ENCODE measurements at regions not wholly inside any gene's neighbourhood (a gene's known extent, or its start where the extent isn't known, plus 50 kb on each side); places are given as distances from the start of the nearest gene placed in this dataset.

DNA sequence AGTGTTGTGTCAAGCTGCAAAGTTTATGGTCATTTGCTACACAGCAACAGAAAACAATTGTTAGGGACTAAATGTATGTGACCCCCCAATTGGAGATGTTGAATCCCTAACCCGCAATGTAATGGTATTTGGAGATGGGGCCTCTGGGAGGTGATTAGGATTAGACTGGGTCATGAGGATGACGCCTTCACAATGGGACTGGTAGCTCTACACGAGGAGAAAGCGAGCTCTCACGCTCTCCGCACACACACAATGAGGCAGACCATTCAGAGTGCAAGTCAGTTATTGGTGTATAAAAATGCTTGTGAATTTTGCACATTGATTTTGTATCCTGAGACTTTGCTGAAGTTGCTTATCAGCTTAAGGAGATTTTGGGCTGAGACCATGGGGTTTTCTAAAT lies 116.9 kb upstream of the NSMCE3 start:
- no peak overlapping the region for H3K4me2 ChIP-seq
- H3K9me3 ChIP-seq (replicated peaks in 1 of 11): no peaks in the 10 kb centered on the region
- peaks cover 12 to 31% (median 16%) of the 10 kb centered on the region in 10 experiments for H3K4me1 ChIP-seq
- TF ChIP-seq Cebpa-rat (IDR thresholded peaks at IDR 0.05): no peak
- H3K36me3 ChIP-seq: no peaks in the 10 kb centered on the region
- no peak overlapping the region for H3K27ac ChIP-seq
- H3K4me3 ChIP-seq: no peak overlapping the region
- no peaks in the 10 kb centered on the region for H3K27me3 ChIP-seq
- no peak overlapping the region for H3K9ac ChIP-seq
- H4K20me1 ChIP-seq: no peaks in the 10 kb centered on the region

DNA sequence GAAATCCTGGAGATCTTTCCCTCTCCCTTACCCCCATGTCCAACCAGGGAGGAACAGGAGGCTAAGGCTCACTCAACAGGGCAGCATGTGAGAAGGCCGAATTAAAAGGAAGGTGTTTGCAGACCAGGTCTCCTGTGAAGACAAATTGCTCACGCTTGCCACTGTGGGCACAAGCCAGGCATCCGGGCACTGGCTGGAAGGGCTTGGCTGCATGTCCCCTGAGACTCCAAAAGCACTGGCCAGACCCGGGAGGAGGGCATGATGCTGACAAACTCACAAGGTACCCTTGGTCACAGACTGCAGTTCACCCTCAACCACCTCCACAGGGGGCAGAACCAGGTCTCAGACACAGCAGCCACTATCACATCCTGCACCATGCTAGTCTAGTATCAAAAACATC lies 113.7 kb upstream of the NSMCE3 start:
- H3K4me1 ChIP-seq: peaks cover 12 to 31% (median 16%) of the 10 kb centered on the region in 10 experiments
- peak overlapping the region in 10 of 11 experiments; percentile 32 to 88 (median 68); a peak in 19 of 22 replicates for H3K4me2 ChIP-seq
- no peak overlapping the region for H3K27ac ChIP-seq
- H3K27me3 ChIP-seq: no peaks in the 10 kb centered on the region
- H3K4me3 ChIP-seq: no peak overlapping the region
- no peaks in the 10 kb centered on the region for H4K20me1 ChIP-seq
- no peaks in the 10 kb centered on the region for H3K9me3 ChIP-seq (replicated peaks in 1 of 11)
- no peaks in the 10 kb centered on the region for H3K36me3 ChIP-seq
- TF ChIP-seq Cebpa-rat (IDR thresholded peaks at IDR 0.05): no peak
- no peak overlapping the region for H3K9ac ChIP-seq

DNA sequence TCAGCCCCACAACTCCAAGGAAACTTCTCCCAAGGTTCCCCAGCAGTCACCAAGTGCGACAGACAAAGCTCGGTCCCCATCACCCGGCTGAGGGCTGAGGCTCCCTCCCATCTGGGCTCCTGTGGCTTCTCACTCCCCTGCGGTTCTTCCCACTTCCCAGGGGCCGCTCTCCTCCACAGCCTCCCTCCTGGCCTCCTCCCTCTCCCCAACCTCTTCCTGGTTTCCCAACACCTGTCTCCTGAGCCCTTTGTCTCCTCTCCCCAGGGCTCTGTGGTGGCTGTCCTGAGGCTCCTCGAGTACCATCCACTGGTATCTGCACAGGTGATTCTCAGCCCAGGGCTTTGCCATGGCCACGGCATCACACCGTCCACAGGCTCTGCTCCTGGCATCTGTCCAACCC lies 113.2 kb upstream of the NSMCE3 start:
- peak overlapping the region in 1 of 11 experiments; percentile 33; a peak in 1 of 22 replicates for H3K9ac ChIP-seq
- H3K4me2 ChIP-seq: peak overlapping the region; percentile 32 to 88 (median 67)
- peaks cover 12 to 31% (median 16%) of the 10 kb centered on the region in 10 experiments for H3K4me1 ChIP-seq
- no peaks in the 10 kb centered on the region for H4K20me1 ChIP-seq
- no peak overlapping the region for H3K27ac ChIP-seq
- no peaks in the 10 kb centered on the region for H3K9me3 ChIP-seq (replicated peaks in 1 of 11)
- H3K27me3 ChIP-seq: no peaks in the 10 kb centered on the region
- no peaks in the 10 kb centered on the region for H3K36me3 ChIP-seq
- no peak for TF ChIP-seq Cebpa-rat (IDR thresholded peaks at IDR 0.05)
- H3K4me3 ChIP-seq: peak overlapping the region in 1 of 10 experiments; percentile 28; a peak in 1 of 20 replicates

DNA sequence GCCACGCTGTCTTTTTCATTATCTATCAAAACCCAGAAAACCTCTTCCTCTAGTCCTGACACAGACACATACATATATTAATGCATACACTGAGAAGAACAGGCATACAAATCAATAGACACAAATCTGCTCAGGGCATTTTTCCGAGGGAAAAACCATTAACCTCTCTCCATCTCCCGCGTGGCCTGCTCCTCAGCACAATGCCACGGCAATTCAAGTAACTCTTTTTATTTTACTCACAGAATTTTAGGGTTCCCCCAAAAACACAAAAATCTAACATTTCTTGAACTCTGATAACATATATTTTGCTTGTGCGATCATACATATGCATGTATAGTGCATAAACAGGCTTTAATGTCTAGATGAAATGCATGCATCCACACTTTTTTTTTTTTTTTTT lies 110.8 kb upstream of the NSMCE3 start:
- Histone ChIP-seq H4K20me1 (no peaks in the 10 kb centered on the region), H3K27me3 (no peaks in the 10 kb centered on the region)
- no peak for TF ChIP-seq Cebpa-rat (IDR thresholded peaks at IDR 0.05)

DNA sequence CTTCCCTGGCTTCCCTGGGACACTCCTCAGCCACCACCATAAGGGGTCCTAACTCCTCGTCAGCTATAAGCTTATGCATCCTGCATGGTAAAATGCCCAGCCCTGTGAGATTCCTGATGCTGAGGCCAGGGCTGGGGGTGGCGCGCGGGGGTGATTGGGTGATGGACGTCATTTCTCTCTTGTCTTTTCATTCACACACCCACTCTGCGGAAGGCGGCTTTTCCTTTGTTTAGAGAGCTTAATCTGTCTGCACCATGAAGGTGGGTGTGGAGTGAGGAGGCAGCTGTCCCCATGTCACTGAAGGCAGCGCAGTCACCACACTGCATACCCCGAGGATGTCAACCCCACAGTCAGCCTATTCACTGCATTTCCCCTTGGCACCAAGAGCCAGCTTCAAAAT lies 110.0 kb upstream of the NSMCE3 start:
- Histone ChIP-seq H3K9me3 (replicated peaks in 1 of 11) (no peaks in the 10 kb centered on the region), H3K36me3 (no peaks in the 10 kb centered on the region), H3K27me3 (no peaks in the 10 kb centered on the region), H3K27ac (no peak overlapping the region), H4K20me1 (no peaks in the 10 kb centered on the region), H3K4me3 (no peak overlapping the region), H3K9ac (no peak overlapping the region), H3K4me2 (no peak overlapping the region), H3K4me1 (peaks cover 12 to 26% (median 17%) of the 10 kb centered on the region in 10 experiments)
- no peak for TF ChIP-seq Cebpa-rat (IDR thresholded peaks at IDR 0.05)

More for the DNA sequence above, 110.8 kb upstream of the NSMCE3 start:
- Histone ChIP-seq H3K9ac (no peak overlapping the region), H3K9me3 (replicated peaks in 1 of 11) (no peaks in the 10 kb centered on the region), H3K36me3 (no peaks in the 10 kb centered on the region), H3K4me2 (no peak overlapping the region), H3K4me1 (peaks cover 12 to 26% (median 17%) of the 10 kb centered on the region in 10 experiments), H3K4me3 (no peak overlapping the region), H3K27ac (no peak overlapping the region)

DNA sequence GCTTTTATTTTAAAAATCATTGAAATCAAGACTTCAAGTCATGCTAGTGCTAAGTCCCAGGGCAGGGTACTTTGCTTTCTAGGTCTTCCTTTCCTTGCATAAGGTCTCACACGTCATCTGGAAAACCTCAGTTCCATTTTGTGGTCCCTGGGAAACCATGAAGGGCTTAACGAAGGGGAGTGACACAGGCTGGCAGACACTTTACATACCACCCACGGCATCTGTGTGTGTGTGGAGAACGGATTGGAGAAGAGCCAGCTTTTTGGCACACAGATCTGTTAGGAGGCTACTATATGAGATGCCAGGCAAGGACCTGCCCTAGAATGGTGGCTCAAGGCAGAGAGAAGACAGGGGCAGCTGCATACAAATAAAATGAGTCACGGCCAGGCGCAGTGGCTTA lies 107.5 kb upstream of the NSMCE3 start:
- H3K27ac ChIP-seq: no peak overlapping the region
- H4K20me1 ChIP-seq: no peaks in the 10 kb centered on the region
- TF ChIP-seq Cebpa-rat (IDR thresholded peaks at IDR 0.05): no peak
- H3K36me3 ChIP-seq: no peaks in the 10 kb centered on the region
- no peaks in the 10 kb centered on the region for H3K9me3 ChIP-seq (replicated peaks in 1 of 11)
- H3K4me2 ChIP-seq: no peak overlapping the region
- H3K9ac ChIP-seq: no peak overlapping the region
- H3K4me3 ChIP-seq: no peak overlapping the region
- H3K4me1 ChIP-seq: peaks cover 1 to 7% (median 3%) of the 10 kb centered on the region in 10 experiments; a peak in 18 of 20 replicates
- no peaks in the 10 kb centered on the region for H3K27me3 ChIP-seq

DNA sequence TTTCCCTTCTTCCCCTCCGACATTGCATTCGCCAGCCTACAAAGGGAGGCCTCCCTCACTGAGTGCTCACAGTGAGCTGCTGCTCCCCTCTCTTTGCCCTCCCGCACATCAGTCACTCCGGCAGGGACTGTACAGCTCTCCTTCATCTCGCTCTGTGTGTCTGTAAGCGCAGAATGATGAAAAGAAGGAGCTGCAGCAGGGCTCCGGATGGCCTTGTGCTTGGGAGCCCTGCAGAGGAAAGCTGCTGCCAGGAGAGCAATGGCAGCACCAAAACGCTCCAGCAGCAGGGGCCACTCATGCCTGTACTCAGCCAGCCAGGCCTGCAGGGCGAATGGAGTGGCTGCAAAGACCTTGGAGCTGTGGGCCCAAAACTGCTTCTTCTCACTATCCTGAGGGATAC lies 107.0 kb upstream of the NSMCE3 start:
- H3K9ac ChIP-seq: no peak overlapping the region
- H3K4me3 ChIP-seq: no peak overlapping the region
- H3K4me1 ChIP-seq: peaks cover 0 to 4% (median 0%) of the 10 kb centered on the region in 10 experiments; a peak in 2 of 20 replicates
- H3K27me3 ChIP-seq: no peaks in the 10 kb centered on the region
- no peaks in the 10 kb centered on the region for H3K36me3 ChIP-seq
- H3K9me3 ChIP-seq (replicated peaks in 1 of 11): no peaks in the 10 kb centered on the region
- TF ChIP-seq Cebpa-rat (IDR thresholded peaks at IDR 0.05): no peak
- no peak overlapping the region for H3K4me2 ChIP-seq
- no peaks in the 10 kb centered on the region for H4K20me1 ChIP-seq
- H3K27ac ChIP-seq: no peak overlapping the region

DNA sequence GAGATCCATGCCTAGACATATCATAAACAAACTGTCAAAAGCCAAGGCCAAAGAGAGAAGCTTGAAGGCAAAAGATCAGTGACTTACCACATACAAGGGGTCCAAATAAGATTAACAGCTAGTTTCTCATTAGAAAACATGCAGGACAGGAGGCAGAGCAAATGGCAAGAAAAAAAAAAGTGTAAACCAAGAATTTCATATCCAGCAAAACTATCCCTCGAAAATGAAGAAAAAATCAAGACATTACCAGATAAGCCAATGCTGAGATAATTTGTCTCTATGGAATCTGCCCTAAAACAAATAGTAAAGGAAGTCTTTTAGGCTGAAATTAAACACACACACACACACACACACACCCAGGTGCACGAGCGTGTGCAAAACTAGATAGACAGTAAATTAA lies 99.6 kb upstream of the NSMCE3 start:
- H3K4me3 ChIP-seq: no peak overlapping the region
- H3K9ac ChIP-seq: no peak overlapping the region
- H3K36me3 ChIP-seq: no peaks in the 10 kb centered on the region
- H3K9me3 ChIP-seq (replicated peaks in 1 of 11): peaks cover 16 to 34% (median 28%) of the 10 kb centered on the region in 11 experiments
- H3K27ac ChIP-seq: no peak overlapping the region
- TF ChIP-seq Cebpa-rat (IDR thresholded peaks at IDR 0.05): no peak
- no peak overlapping the region for H3K4me2 ChIP-seq
- H3K4me1 ChIP-seq: no peaks in the 10 kb centered on the region
- H3K27me3 ChIP-seq: no peaks in the 10 kb centered on the region
- no peaks in the 10 kb centered on the region for H4K20me1 ChIP-seq

DNA sequence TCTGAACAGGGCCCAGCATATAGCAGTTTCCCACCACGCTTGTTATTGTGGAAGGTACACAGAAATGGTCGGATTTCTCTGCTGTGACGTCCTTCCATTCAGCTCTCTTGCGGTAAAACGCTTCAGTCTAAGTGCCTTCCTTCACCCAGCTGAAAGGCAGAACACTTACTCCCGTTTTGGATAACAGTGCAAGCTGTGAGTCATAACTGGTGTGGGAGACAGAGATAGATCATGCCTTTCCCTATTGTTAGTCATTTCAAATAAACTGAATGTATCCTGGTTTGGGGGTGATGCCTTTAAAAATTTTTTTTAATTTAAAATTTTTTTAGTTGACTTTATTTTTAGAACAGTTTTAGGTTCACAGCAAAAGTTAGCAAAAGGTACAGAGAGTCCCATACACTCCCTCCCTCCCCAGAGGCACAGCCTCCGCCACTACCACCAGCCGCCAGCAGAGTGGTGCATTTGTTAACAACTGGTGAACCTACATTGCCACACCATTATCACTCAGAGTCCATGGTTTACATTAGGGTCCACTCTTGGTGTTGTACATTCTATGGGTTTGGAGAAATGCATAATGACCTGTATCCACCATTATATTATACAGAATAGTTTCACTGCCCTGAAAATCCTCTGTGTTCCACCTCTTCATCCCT lies 94.9 kb upstream of the NSMCE3 start:
- no peak for TF ChIP-seq Cebpa-rat (IDR thresholded peaks at IDR 0.05)
- Histone ChIP-seq H3K27ac (no peak overlapping the region), H3K4me3 (no peak overlapping the region), H3K27me3 (no peaks in the 10 kb centered on the region), H3K9me3 (replicated peaks in 1 of 11) (peaks cover 12 to 26% (median 22%) of the 10 kb centered on the region in 11 experiments), H3K36me3 (no peaks in the 10 kb centered on the region), H3K4me1 (no peaks in the 10 kb centered on the region), H3K4me2 (no peak overlapping the region), H3K9ac (no peak overlapping the region), H4K20me1 (no peaks in the 10 kb centered on the region)

DNA sequence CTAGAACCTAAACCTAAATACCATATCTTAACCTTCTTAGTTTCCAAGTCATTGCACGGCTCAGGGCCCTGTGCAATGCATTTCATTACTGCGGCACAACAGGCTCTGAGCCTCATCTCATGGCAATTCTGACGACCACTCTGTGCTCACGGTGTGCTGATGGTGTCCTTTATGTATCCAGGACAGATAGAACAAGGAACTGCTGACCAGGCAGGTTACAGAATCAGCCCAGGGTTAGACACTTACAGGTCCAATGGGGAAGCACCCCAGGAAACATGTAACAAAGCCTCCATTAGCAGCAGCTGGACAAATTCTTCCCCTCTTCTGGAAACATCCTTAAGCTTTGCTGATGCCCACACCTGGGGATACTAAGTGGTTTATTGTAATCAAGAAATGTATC lies 91.9 kb upstream of the NSMCE3 start:
- no peaks in the 10 kb centered on the region for H4K20me1 ChIP-seq
- no peak overlapping the region for H3K9ac ChIP-seq
- no peak overlapping the region for H3K4me3 ChIP-seq
- H3K9me3 ChIP-seq (replicated peaks in 1 of 11): no peaks in the 10 kb centered on the region
- no peak for TF ChIP-seq Cebpa-rat (IDR thresholded peaks at IDR 0.05)
- H3K27ac ChIP-seq: no peak overlapping the region
- H3K4me2 ChIP-seq: no peak overlapping the region
- H3K36me3 ChIP-seq: no peaks in the 10 kb centered on the region
- no peaks in the 10 kb centered on the region for H3K27me3 ChIP-seq
- H3K4me1 ChIP-seq: no peaks in the 10 kb centered on the region
